Iris pigment epithelial cell (primary cell): ENCODE measurements at regions not wholly inside any gene's neighbourhood (a gene's known extent, or its start where the extent isn't known, plus 50 kb on each side); places are given as distances from the start of the nearest gene placed in this dataset.

ENCODE experiments used
- DNase-seq: peaks from one replicate; pipeline ENCODE4 v3.0.0-alpha.2; 2011; ENCODE audit warnings: low read depth

DNA sequence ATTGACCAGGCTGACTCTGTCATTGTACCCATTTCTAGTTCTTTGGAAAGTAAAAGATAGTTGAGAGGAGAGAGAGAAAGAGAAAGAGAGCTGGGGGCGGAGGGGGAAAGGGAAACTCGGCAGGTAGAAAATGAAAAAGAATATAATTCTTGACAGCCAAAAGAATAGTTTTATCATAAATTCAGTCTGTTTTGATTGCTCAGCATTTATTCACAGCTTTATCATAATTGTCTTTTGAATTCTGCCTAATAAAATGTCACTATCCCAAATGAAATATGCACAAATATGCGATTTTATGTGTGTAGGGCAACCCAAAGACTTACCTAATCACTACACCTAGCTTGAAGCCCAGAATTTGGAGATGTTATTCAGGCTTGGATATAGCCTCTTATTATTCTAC lies 1024.0 kb upstream of the PABPC4L start:
- DNase-seq, result no peak

DNA sequence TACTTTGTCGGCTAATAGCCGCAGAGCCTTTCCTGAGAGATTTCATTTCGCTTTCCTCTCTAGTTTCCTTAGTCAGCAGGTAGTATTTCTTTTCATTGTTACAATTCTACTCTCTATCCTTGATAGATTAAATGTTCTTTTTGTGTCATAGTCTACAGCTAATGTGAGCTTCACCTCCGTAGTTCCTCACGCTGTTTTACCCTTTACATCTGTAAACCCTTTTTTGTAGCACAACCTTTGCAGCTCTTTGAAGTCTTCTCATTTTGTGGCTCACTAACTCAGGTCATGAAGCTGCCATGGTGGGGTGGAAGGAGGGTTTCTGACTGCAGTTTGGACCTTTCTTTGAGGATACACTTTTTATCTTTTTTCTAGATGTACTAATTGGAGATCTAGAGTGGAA lies 1008.8 kb upstream of the PABPC4L start:
- no peak for DNase-seq

DNA sequence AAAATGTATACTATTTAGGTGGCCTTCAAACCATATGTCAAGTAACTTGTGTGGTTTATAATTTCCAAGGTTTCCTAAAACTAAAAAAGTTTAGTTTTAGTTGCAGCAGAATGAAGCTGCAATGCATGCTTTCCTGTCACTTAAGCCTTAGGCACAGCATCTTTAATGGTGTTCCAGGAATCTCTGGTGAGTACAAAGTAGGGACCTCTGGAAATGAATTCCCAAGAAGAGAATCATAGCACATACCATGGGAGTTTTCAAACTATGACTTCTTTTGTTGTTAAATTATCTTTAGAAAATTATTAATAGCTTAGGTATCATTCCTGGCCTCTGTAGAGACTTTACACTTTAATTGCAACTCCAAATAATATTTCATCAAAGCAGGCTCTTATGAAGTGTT lies 1005.9 kb upstream of the PABPC4L start:
- DNase-seq, result no peak

DNA sequence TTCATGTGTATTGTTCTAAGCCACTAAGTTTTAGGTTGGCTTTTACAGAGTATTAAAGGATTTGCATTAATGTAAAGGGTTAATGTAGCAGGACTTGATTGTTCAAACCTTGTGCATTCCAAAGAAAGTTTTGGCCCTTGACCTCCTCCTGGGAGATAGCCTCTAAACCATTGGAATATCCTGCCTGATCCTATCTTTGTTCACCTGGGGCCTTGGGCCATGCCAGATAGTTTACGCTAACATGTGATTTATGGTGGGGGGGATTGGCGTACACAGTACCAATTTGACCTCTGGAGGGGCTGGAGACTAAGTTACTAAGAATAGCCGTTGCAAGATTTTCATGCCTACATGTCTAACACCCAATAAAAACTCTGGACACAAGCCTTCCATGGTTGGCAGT lies 1002.7 kb upstream of the PABPC4L start:
- no peak for DNase-seq

DNA sequence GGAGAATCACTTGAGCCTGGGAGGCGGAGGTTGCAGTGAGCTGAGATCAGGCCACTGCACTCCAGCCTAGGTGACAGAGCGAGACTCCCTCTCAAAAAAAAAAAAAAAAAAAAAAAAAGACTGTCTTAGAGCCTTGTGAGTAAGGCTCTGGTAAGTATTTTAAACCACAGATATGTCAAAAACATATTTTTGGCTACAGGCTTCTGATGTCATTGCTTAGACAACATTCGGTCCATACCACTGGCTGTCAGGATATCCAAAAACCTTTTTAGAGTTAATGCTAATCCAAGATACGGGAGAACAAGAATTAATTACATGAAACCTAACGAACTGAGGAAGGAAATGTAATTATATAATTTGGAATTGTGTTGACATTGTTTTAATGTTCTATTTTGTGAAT lies 999.5 kb upstream of the PABPC4L start:
- DNase-seq, result no peak

DNA sequence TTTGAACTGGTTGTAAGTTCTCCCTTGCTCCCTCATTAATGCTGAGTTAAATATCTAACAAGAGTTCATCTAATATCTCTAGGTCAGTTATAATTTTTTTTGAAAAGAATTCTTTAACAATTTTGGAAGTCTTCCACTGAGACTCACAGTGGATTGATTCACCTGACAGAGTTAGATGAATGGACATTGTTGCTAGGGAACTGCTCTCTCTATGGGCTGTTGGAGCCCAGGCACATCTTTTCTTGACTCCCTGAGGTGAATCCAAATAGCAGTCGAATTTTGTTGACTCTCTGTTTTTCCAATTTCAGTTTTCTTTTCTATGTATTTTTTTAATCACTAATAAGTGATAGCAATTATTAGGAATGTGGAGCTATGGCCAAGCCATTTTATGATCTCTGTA lies 996.1 kb upstream of the PABPC4L start:
- no peak for DNase-seq

DNA sequence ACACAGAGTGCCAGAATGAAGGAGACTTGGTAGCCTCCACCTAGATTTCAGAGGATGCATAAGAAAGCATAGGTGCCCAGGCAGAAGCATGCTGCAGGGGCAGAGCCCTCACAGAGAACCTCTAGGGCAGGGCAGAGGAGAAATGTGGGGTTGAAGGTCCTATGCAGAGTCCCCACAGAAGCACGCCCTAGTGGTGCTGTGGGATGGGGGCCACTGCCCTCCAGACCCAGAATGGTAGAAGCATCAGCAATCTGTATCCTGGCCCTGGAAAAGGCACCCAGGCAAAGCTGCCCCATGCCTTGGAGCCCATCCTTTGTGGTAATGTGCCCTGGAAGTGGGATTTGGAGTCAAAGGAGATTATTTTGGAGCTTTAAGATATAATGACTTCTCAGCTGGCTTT lies 992.9 kb upstream of the PABPC4L start:
- DNase-seq, result no peak

DNA sequence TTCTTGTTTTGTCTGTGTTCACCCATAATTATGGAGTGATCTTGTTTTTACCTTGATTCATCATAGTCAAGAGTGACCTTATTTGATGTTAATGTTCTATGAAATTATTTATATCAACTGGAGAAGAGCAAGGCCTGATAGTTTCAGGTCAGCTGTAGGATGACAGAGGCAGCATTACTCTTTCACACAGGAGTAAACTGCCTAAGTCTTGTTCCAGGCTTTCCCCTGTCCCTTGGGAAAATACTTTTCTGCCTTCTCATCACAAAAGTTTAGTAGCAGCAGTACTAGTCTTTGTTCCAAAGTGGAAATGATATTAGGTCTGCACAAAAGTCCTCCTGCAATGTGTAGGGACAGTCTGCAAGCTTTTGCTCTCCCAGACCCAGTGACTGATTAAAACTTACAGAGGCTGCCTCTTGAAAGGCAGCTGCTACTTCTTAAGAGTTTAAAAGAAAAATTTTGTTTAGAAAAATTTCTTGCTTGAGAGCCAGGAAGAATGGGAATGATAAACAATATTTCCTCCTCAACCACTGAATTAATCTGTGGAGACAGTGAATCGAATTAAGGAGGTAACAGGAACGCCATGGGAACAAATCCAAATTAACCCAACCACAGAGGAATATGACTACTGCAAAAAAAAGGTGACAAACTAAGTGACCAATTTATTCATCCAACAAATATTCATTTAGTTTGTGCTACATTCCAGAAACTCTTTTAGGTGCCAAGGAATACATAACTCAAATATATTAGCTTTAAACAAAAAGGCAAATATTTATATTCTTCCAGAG lies 991.4 kb upstream of the PABPC4L start:
- DNase-seq, result no peak

DNA sequence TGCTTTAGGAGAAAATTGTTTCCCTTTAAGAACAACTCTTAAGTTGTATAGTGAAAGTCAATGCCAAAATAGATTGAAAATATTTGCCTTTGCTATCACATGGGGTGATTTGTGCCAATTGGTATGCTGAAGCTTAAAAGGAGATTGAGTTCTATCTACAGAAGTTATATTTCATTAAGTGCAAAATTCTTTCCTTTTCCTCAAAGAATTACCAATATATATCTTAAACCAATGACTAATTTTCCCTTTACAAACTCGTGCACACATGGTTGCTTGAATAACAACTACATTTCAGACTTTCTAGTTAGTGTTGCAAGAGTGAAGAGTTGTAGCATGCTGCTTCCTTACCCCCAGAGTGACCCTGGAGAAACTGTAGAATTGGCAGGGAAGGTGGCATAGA lies 990.0 kb upstream of the PABPC4L start:
- no peak for DNase-seq

DNA sequence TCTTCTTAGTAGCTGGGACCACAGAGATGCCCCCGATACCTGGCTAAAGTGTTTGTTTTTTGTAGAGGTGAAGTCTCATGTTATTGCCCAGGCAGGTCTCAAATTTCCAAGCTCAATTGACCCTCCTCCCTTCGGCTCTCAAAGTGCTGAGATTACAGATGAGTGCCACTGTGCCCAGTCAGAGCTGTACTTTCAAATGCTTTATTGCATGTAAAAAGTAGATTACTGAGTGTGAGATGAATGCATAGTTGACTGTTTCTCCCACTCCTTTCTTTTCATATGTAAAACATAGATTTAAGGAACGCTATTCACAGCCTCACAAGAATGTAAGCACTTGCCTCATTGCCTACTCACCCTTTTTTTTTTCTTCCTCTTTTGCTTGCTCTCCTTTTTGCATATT lies 984.4 kb upstream of the PABPC4L start:
- DNase-seq, result no peak

DNA sequence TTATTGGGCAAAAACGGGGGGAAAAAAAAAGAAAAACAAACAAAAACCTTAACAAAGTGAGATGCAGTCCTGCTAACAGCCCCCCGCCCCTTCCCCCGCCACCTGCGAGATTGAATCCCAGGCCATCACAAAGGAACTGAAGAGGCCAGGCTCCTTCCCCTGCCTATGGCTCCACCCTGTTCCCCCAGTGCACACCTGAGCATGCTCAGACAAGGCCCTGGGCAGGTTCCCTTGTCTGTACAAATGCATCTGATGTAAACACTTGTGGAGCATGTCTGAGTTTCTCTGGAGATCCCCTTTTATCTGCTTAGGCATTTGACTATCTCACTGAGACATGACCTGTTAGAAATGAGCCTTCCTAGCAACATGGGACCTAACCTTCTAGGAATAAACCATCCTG lies 983.7 kb upstream of the PABPC4L start:
- no peak for DNase-seq

DNA sequence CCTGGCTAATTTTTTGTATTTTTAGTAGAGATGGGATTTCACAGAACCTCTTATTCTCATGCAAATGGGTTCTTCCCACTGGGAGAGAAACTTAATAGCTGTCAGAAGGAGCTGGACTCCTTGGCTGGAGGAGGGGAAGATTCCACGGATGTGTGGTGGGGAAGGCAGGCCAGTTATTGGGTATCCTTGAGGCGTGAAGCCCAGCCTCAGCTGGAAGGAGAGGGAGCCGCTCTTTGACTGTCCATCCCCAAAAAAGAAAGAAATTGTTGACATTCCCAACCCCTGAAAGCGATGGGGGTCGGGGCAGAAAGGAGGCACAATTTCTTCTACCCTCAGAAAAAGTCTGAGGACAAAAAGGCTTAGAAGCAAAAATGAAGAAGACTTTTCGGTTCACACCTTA lies 983.1 kb upstream of the PABPC4L start:
- no peak for DNase-seq

DNA sequence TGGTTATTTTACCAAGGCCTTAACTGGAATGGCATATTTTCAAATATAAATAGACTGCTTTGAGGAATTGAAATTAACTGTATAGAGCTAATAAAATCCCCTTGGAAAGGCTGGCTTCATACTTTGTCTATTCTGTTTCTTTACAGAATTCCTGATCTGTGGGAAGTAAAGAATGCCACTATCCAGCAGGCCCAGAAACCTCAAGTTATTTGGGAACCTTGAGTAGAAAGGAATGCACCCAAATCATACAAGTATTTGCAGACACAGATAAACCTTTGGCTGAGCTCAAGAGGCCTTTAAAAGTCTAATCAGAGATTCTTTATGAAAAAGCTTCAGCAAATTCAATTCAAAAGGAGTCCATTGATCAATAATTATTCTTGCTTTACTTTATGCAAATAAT lies 975.7 kb upstream of the PABPC4L start:
- DNase-seq, result no peak

DNA sequence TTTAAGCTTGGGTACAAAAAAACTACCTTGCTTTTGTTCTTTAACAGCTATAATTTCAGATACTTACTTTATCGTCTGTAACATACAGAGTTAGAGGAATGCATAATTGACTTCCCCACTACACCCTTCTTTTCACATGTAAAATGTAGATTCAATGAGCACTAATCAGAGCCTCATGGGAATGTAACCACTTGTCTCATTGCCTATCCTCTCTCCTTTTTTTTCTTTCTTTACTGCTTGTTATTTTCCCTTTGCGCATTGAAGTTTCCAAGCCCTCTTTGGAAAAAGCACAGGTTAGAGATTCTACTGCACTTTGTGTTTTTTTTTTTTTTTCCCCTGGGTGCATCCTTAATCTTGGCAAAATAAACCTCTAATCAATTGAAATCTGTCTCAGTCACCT lies 965.1 kb upstream of the PABPC4L start:
- DNase-seq, result no peak

DNA sequence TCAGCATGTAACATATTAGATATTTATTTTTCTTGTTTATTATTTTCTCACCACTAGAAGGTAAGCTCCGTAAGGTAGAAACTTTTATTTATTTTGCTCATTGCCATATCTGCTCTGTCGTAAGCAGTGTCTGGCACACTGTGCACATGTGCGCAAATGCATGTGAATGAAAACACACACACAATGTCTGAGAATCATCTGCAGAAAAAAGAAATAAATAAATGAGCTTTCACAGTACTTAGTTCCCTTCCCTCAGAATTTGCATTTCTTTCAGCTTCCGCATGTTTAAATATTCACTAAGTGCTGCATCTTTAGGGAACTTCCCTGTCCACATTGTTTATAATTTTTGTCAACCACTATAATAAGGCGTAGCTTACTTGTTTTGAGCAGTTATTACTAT lies 963.0 kb upstream of the PABPC4L start:
- DNase-seq, result no peak

DNA sequence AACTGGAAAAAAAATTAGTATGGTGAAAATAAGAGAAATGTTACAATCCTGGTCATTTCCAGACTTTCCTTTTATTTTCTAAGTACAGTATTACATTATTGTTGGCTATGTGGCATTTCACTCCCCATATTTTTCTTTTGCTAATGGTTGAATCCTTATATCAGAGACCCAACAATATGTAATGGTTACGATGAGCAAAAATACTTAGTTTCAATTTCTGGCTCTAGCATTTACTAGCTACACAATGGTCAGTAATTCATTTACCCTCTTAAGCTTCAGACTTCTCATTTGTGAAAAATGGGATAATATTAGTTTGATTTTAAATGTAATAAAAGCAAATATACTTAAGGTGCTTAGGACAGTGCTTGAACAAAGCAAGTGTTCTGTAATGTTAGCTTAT lies 942.9 kb upstream of the PABPC4L start:
- DNase-seq, result no peak

DNA sequence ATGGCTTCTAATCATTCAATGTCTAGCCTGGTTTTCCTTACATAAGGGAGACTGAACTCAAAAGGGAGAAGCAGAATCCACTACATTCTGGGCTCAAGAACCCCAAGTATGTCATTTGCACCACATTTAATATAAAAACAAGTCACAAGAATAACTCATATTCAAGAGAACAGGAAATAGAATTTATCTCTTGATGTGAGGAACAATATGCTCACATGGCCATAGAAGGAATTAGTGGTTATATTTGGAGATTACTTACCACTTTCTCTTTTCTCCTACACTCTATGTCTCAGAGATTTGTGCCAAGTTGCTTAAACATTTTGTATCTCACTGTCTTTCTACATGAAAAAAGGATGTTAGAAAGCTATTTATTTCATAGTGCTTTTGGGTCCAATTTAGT lies 922.6 kb upstream of the PABPC4L start:
- no peak for DNase-seq

DNA sequence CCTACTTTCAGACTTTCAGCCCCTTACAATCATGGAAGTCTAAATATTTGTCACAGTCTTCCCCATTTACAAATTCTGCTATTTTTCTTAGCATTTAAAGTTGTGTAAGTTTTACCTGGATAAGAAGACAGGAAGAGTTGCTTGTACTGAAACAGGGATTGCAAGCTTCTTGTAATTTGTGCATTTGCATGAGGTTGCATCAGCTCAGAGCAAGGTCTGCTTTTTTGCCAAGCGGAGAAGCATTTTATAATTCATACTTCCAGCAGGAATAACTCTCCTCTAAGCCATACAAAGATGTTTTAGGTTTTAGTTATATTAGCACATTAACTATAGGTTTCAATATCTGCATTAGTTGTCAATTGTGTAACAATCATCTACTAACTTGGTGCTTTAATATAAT lies 922.0 kb upstream of the PABPC4L start:
- DNase-seq, result no peak

DNA sequence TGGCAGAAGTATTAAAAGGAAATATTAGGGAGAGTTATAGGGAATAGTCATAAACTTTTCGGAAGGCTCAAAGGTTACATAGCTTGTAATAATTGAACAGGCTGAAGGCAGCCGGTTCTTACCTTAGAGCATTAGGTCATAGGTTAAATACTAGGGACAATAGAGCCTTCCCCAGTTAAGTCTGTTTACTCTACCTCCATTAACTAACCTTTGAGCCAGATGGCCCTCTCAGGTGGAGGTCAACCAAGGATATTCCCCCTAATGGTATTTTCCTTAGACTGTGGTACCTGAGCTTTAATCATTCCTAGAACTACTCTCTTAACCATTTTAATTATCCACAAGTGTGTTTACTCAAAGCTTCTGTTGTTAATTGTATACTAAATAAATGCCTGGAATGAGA lies 920.9 kb upstream of the PABPC4L start:
- no peak for DNase-seq

DNA sequence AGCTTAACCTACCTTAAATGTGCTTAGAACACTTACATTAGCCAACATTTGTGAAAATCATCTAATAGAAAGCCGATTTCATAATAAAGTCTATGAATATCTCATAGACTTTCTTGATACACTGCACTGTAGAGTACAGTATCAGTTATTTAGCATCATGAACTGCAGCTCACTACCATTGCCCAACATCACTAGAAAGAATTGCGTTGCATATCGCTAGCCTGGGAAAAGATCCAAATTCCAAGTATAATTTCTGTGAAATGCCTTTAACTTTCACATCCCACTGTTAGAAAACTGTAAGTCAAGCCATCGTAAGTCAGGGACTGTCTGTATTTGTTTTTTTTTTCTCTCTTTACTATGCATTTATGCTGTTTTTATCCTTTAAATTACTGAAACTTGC lies 918.6 kb upstream of the PABPC4L start:
- no peak for DNase-seq

DNA sequence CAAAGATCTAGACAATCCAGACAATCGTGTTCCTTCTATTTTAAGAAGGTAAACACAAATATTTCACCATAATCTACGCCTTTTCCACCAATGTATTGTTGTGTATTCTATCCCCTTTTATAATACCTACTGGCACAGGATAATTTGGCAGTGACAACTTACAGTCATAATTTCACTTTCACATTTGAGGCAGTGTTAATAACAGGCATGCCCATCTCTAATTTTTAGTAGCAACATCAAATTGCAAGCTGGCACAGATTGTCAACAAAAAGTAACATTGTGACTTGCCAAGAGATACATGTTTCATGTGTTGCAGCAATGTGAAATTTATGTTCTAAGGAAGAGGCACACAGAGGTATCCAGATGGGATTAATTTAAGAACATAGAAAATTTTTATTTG lies 912.5 kb upstream of the PABPC4L start:
- DNase-seq, result no peak

DNA sequence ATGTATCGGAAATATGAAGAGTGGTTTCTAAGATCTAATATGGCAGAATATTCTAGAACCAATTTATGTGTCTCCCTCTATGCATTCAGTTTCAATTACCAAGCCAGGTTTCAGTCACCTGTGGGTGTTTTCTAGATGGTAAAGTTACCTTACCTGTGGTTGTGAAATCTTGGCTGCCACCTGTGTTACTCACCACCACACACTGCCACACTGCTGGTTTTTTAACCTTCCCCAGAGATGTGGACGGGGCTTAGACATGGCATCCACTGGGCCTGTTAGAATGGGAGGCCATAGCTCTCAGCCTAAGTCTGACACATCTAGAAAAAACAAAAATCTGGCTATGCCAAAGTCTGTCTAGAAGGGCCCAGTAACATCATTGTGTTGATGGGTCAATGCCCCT lies 896.5 kb upstream of the PABPC4L start:
- DNase-seq, result no peak

DNA sequence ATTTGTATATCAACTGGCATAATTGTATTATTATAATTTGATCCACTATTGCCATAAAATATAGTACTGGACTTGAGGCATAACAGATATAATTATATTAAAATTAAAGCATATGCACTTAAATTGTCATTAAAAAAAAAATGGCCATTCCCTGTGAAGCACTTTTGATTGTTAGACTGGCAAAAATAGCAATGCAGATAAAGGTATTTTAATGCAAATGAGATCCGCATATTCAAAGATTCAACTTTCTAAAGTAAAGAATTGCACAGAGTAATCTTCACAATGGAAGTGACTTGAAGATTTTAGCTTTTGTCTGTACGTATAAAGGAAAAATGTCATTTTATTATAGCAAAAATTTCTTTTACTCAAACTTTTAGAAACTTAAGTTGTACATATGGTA lies 871.8 kb upstream of the PABPC4L start:
- no peak for DNase-seq

DNA sequence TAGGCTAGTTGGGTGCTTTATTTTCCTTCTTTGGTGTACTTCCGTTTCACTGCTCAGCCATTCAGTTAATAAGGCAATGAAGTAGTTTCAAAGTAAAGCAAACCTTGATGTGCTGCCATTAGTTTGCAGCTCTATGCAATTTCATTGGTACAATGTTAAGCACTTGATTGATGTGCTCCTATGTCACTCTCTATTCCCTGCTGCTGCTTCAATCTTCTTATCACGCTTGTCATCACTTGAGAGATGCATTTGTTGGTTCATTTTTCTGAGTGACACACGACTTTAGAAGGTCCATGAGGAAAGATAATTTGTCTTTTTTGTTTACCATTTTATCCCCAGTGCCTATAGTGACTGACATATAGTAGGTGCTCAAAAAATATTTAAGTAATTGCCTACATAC lies 871.0 kb upstream of the PABPC4L start:
- no peak for DNase-seq

DNA sequence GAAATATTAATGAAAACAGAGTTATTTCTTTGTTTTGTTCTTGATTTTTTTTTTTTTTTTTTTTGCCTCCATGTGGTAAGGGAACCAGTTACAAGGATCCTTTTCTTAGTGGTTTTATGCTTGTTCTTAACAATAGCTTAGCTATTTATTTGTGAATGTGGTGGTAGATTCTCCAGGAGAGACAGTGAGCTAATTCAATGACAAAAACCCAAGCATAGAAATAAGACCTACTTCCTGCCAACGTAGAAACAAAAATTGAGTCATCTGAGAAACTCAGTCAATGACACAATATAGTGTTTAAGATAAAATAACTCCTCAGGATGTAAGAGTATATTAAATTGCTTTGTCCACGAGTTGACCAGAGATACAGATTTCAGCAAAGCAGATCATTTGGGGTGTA lies 863.8 kb upstream of the PABPC4L start:
- DNase-seq, result no peak
